GM12891 (cell line): ENCODE measurements at regions not wholly inside any gene's neighbourhood (a gene's known extent, or its start where the extent isn't known, plus 50 kb on each side); places are given as distances from the start of the nearest gene placed in this dataset.

Experiments
- DNase-seq: peaks from one replicate; pipeline ENCODE4 v3.0.0; 2011; ENCODE audit warnings: low spot score; ENCODE audit not compliant: insufficient read length
- FAIRE-seq: peaks from 2 replicates; lab custom pipeline; 2011; peaks lifted over from hg19 to GRCh38; lab: Jason Lieb, UNC
- PAX5 ChIP-seq: IDR thresholded peaks from 2 replicates; pipeline ENCODE4 v1.6.1; 2011; ENCODE audit warnings: low read length, moderate library complexity, mild to moderate bottlenecking; ENCODE audit not compliant: insufficient read depth, severe bottlenecking
- POLR2A ChIP-seq: IDR thresholded peaks from 2 replicates; pipeline ENCODE4 v1.6.1; 2011; ENCODE audit warnings: low read depth, low read length, control low read depth
- POLR2AphosphoS5 ChIP-seq: IDR thresholded peaks from 2 replicates; pipeline ENCODE4 v1.6.1; 2011; ENCODE audit warnings: low read depth, low read length, control low read depth
- POU2F2 ChIP-seq: IDR thresholded peaks from 2 replicates; pipeline ENCODE4 v1.6.1; 2011; ENCODE audit warnings: low read depth, mild to moderate bottlenecking, control low read depth, low read length, moderate library complexity
- SPI1 ChIP-seq: IDR thresholded peaks from 2 replicates; pipeline ENCODE4 v1.6.1; 2011; ENCODE audit warnings: low read depth, low read length, control low read depth
- TAF1 ChIP-seq: IDR thresholded peaks from 2 replicates; pipeline ENCODE4 v1.6.1; 2011; ENCODE audit warnings: low read depth, low read length, control low read depth

- FAIRE-seq = no peak
Measured at GRCh38 chr6:43876602-43877001, 106.6 kb downstream of the VEGFA start.

GRCh38 chr6:43875849-43876572 is 106.0 kb downstream of the VEGFA start:
- no peak for TF ChIP-seq SPI1
- no peak for TF ChIP-seq PAX5
- no peak for TF ChIP-seq TAF1
- TF ChIP-seq POLR2A = no peak
- TF ChIP-seq POLR2AphosphoS5 = no peak
- no peak for TF ChIP-seq POU2F2
- FAIRE-seq (no peak), DNase-seq (no peak)

More at GRCh38 chr6:43876602-43877001, 106.6 kb downstream of the VEGFA start:
- TF ChIP-seq POLR2A = no peak
- no peak for TF ChIP-seq SPI1
- TF ChIP-seq PAX5 = no peak
- TF ChIP-seq POU2F2 = no peak
- TF ChIP-seq TAF1 = no peak
- no peak for DNase-seq

GRCh38 chr6:43874814-43875590 is 105.0 kb downstream of the VEGFA start:
- DNase-seq (no peak), FAIRE-seq (no peak)
- no peak for TF ChIP-seq SPI1
- TF ChIP-seq PAX5 = no peak
- TF ChIP-seq POLR2A = no peak
- no peak for TF ChIP-seq POLR2AphosphoS5
- TF ChIP-seq TAF1 = no peak
- no peak for TF ChIP-seq POU2F2

- no peak for DNase-seq
- no peak for FAIRE-seq
- TF ChIP-seq TAF1 (no peak), SPI1 (no peak), PAX5 (no peak), POLR2A (no peak), POU2F2 (no peak), POLR2AphosphoS5 (no peak)
Measured at GRCh38 chr6:43873806-43874714, 104.0 kb downstream of the VEGFA start.

GRCh38 chr6:43871933-43872332 is 101.9 kb downstream of the VEGFA start:
- FAIRE-seq (no peak), DNase-seq (no peak)

GRCh38 chr6:43871284-43871683 is 101.3 kb downstream of the VEGFA start:
- FAIRE-seq (no peak), DNase-seq (no peak)
- TF ChIP-seq TAF1 (no peak), POU2F2 (no peak), PAX5 (no peak), SPI1 (no peak)

More at GRCh38 chr6:43871933-43872332, 101.9 kb downstream of the VEGFA start:
- TF ChIP-seq SPI1 (no peak), TAF1 (no peak), POLR2A (no peak)

- no peak for FAIRE-seq
- no peak for TF ChIP-seq POU2F2
- no peak for TF ChIP-seq POLR2A
- no peak for TF ChIP-seq TAF1
- TF ChIP-seq PAX5 = no peak
- no peak for TF ChIP-seq POLR2AphosphoS5
- no peak for TF ChIP-seq SPI1
- DNase-seq = no peak
Measured at GRCh38 chr6:43870660-43871061, 100.7 kb downstream of the VEGFA start.

GRCh38 chr6:43869792-43870659 is 100.0 kb downstream of the VEGFA start:
- no peak for FAIRE-seq
- TF ChIP-seq TAF1 (no peak), POU2F2 (no peak), POLR2A (no peak), SPI1 (no peak), POLR2AphosphoS5 (no peak), PAX5 (no peak)
- no peak for DNase-seq
